ENCODE measurements at regions not wholly inside any gene's neighbourhood (a gene's known extent, or its start where the extent isn't known, plus 50 kb on each side); places are given as distances from the start of the nearest gene placed in this dataset.

GRCh38 chr18:27731211-27731610, 445.7 kb downstream of the CDH2 start:
- Histone ChIP-seq H2AK5ac (ENCODE audit: low read depth, low read length) (no peak overlapping the region), H3K18ac (ENCODE audit: low read depth, low read length) (no peak overlapping the region), H3K36me3 (ENCODE audit: control insufficient read depth, insufficient read depth, low read length) (no peaks in the 10 kb centered on the region), H3K14ac (replicated peaks; ENCODE audit: low read depth, low read length) (no peak overlapping the region), H3K27ac (ENCODE audit: insufficient read depth, low read length) (no peak overlapping the region), H3K23ac (ENCODE audit: low read depth, low read length) (no peak overlapping the region), H2BK20ac (ENCODE audit: low read depth, low read length) (no peak overlapping the region), H3K9ac (ENCODE audit: low read depth, low read length) (no peak overlapping the region), H3K4me2 (ENCODE audit: low read depth, low read length) (no peak overlapping the region), H4K8ac (ENCODE audit: low read depth in 2 of 2, low read length in 2 of 2) (no peak overlapping the region), H4K91ac (ENCODE audit: insufficient read depth, low read depth, low read length) (no peak overlapping the region), H3K27me3 (ENCODE audit: control insufficient read depth, insufficient read depth, low read length) (no peaks in the 10 kb centered on the region), H3K4me3 (ENCODE audit: insufficient read depth, low read depth, low read length) (no peak overlapping the region), H4K5ac (ENCODE audit: low read depth, low read length) (no peak overlapping the region), H3K79me1 (ENCODE audit: low read depth in 1 of 2, low read length in 2 of 2) (no peaks in the 10 kb centered on the region), H3K56ac (ENCODE audit: extremely low read depth, insufficient read depth, low read length) (no peak overlapping the region), H3K9me1 (ENCODE audit: insufficient read depth, low read length) (no peaks in the 10 kb centered on the region), H3K4ac (ENCODE audit: low read depth, low read length) (no peak overlapping the region), H4K20me1 (ENCODE audit: insufficient read depth, low read length) (no peaks in the 10 kb centered on the region), H3K9me3 (ENCODE audit: control insufficient read depth, insufficient read depth, low read length) (peaks cover 3% of the 10 kb centered on the region; the same call in 1 of the 2 replicates), H2AK9ac (replicated peaks; ENCODE audit: low read depth, low read length, poor library complexity) (no peak overlapping the region), H2BK15ac (ENCODE audit: low read depth, low read length) (no peak overlapping the region), H3K4me1 (ENCODE audit: control insufficient read depth, insufficient read depth, low read length) (no peaks in the 10 kb centered on the region), H2BK5ac (ENCODE audit: low read depth, low read length, poor library complexity, severe bottlenecking) (no peak overlapping the region), H2AFZ (replicated peaks; ENCODE audit: low read length, poor library complexity) (no peak overlapping the region), H2BK120ac (ENCODE audit: low read depth, low read length) (no peak overlapping the region)
- ChIA-PET CTCF (no interaction called here), POLR2A (ENCODE audit: unreplicated experiment) (no interaction called here)
- in situ Hi-C loops (cut with MboI; ENCODE audit: low sequenced_read_pairs) (no loop called here), dilution Hi-C loops (cut with HindIII; ENCODE audit: low sequenced_read_pairs, unreplicated experiment) (no loop called here), intact Hi-C loops (cut with micrococcal nuclease) (no loop called here)
- 93% methylated on average over 2 of the region's 3 CpGs; no CpG with 5 or more reads in 1 of the 2 experiments for WGBS, 2 experiments (ENCODE audit: extremely low coverage in 2 of 2, insufficient read length in 1 of 2)
- DNase-seq (no peak), ATAC-seq (ENCODE audit: low read depth) (no peak)
- no TSS peak for BruUV-seq (replicated peaks)
- TF ChIP-seq SMC3 (IDR thresholded peaks at IDR 0.05; ENCODE audit: low read depth, low read length) (no peak), CHD1 (IDR thresholded peaks at IDR 0.05; ENCODE audit: low read depth, low read length) (no peak), MAFK (IDR thresholded peaks at IDR 0.05; ENCODE audit: low read depth, low read length) (peak; percentile 93), CEBPB (IDR thresholded peaks at IDR 0.05; ENCODE audit: low read depth, low read length) (no peak), POLR2A (IDR thresholded peaks at IDR 0.05; ENCODE audit: low read depth, low read length) (no peak)
